Heart left ventricle (tissue), 13 donors: ENCODE measurements at regions not wholly inside any gene's neighbourhood (a gene's known extent, or its start where the extent isn't known, plus 50 kb on each side); places are given as distances from the start of the nearest gene placed in this dataset.
"Not testable (repeated sequence)": the region's sequence is repeated elsewhere in the genome, so short reads cannot be mapped to it uniquely, and the experiment has no call there.

ENCODE experiments used
- CTCF ChIP-seq, 12 donors: fragments of 200-600 bp; sonication (generic) in 4 of 12; IDR thresholded peaks; one replicate each; pipeline versions ENCODE4 v1.5.0 to v1.8.0; 2018 to 2022; ENCODE audit warnings: antibody characterized with exemption in 12 of 12, mild to moderate bottlenecking in 5 of 12
- POLR2A ChIP-seq, 2 donors: fragments of 450-650 bp; IDR thresholded peaks; one replicate each; pipeline ENCODE4 v1.6.1; 2017; ENCODE audit warnings: antibody characterized with exemption in 2 of 2, mild to moderate bottlenecking in 2 of 2, moderate library complexity in 2 of 2
- donor health status: ischemic (EF 13 %, LVEDD 7.1; RV severe dilation, severe dysfunction).
- donor health status: DM: no; HTN: yes; CAD: no.
- donor health status: DM: no; HTN: no; CAD: no.
- donor health status: ischemic (EF 25% LVEDD 6.9; RV normal size, moderate dysfunction).
- donor health status: ischemic (EF 25% LVEDD 5.7; RV mildly dilated, moderate dysfunction).
- donor health status: ischemic (EF 35%, LVEDD 5.7; RV mildly dilated, moderate dysfunction).
- donor health status: nonischemic (EF 11% LVEDD 7.7; RV severe dilation, severe dysfunction).
- donor health status: DM: yes; HTN: yes; CAD: no.
- donor health status: PGD.
- donor health status: ischemic (EF 29% LVEDD 5.4; RV normal size, mild dysfunction).
- donor health status: nonischemic (EF 23%, LVEDD 6.1; RV moderate dilation, normal function).

GRCh38 chr6:74255007-74255406 lies 559.0 kb downstream of the CD109 start:
- not testable (repeated sequence) for TF ChIP-seq CTCF, POLR2A (IDR thresholded peaks at IDR 0.05)
